ENCODE measurements at regions not wholly inside any gene's neighbourhood (a gene's known extent, or its start where the extent isn't known, plus 50 kb on each side); places are given as distances from the start of the nearest gene placed in this dataset.

GRCh38 chrX:106451933-106452332 is 159.8 kb upstream of the RADX start:
- no peak overlapping the region for H3K4me2 ChIP-seq (ENCODE audit: low read length)
- no peaks in the 10 kb centered on the region for H3K9me3 ChIP-seq (ENCODE audit: low read length)
- H3K36me3 ChIP-seq (ENCODE audit: insufficient read depth, low read length), result no peaks in the 10 kb centered on the region
- DNase-seq (ENCODE audit: low spot score), result no peak
- POLR2A ChIA-PET, result no interaction called here
- no peaks in the 10 kb centered on the region for H3K4me1 ChIP-seq (ENCODE audit: insufficient read depth, low read length, poor library complexity, severe bottlenecking)
- BruUV-seq (replicated peaks), result no TSS peak
- no peak for TF ChIP-seq CTCF (conservative IDR thresholded peaks at IDR 0.05; ENCODE audit: low read length)
- no peak for TF ChIP-seq EZH2phosphoT487 (IDR thresholded peaks at IDR 0.05; ENCODE audit: borderline replicate concordance, low read depth, low read length)
- no peak overlapping the region for H3K27ac ChIP-seq (ENCODE audit: low read depth, low read length, poor library complexity, severe bottlenecking)
- H2AFZ ChIP-seq (ENCODE audit: low read length), result no peak overlapping the region
- no peaks in the 10 kb centered on the region for H3K9me2 ChIP-seq (ENCODE audit: insufficient read depth, low read length)
- H3K4me3 ChIP-seq (ENCODE audit: low read depth, low read length, poor library complexity, severe bottlenecking), result no peak overlapping the region
- H4K20me1 ChIP-seq (ENCODE audit: insufficient read depth, low read length), result no peaks in the 10 kb centered on the region
- intact Hi-C loops (cut with micrococcal nuclease; ENCODE audit: unreplicated experiment), result no loop called here
- CTCF ChIA-PET (ENCODE audit: unreplicated experiment), result no interaction called here
- H3K79me2 ChIP-seq (ENCODE audit: insufficient read depth, low read depth, low read length), result no peaks in the 10 kb centered on the region

DNA sequence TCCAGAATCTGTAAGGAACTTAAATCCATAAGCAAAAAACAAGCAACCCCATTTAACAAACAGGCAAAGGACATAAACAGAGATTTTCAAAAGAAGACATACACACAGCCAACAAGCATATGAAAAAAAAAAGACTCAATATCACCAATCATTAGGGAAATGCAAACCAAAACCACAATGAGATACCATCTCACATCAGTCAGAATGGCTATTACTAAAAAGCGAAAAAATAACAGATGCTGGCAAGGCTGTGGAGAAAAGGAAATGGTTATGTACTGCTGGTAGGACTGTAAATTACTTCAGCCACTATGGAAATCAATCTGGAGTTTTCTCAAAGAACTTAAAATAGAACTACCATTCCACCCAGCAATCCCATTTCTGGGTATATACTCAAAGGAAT is 156.8 kb upstream of the RADX start:
- Histone ChIP-seq H3K9me2 (ENCODE audit: insufficient read depth, low read length) (no peaks in the 10 kb centered on the region), H3K9me3 (ENCODE audit: low read length) (no peaks in the 10 kb centered on the region), H4K20me1 (ENCODE audit: insufficient read depth, low read length) (no peaks in the 10 kb centered on the region), H3K4me1 (ENCODE audit: insufficient read depth, low read length, poor library complexity, severe bottlenecking) (no peaks in the 10 kb centered on the region), H3K36me3 (ENCODE audit: insufficient read depth, low read length) (no peaks in the 10 kb centered on the region), H3K27ac (ENCODE audit: low read depth, low read length, poor library complexity, severe bottlenecking) (no peak overlapping the region), H3K4me2 (ENCODE audit: low read length) (no peak overlapping the region), H3K79me2 (ENCODE audit: insufficient read depth, low read depth, low read length) (no peaks in the 10 kb centered on the region), H3K4me3 (ENCODE audit: low read depth, low read length, poor library complexity, severe bottlenecking) (no peak overlapping the region), H2AFZ (ENCODE audit: low read length) (no peak overlapping the region)
- POLR2A ChIA-PET, result no interaction called here
- BruUV-seq (replicated peaks), result no TSS peak
- no peak for TF ChIP-seq CTCF (conservative IDR thresholded peaks at IDR 0.05; ENCODE audit: low read length)
- no peak for TF ChIP-seq EZH2phosphoT487 (IDR thresholded peaks at IDR 0.05; ENCODE audit: borderline replicate concordance, low read depth, low read length)
- CTCF ChIA-PET (ENCODE audit: unreplicated experiment), result no interaction called here
- no peak for DNase-seq (ENCODE audit: low spot score)
- intact Hi-C loops (cut with micrococcal nuclease; ENCODE audit: unreplicated experiment), result no loop called here

DNA sequence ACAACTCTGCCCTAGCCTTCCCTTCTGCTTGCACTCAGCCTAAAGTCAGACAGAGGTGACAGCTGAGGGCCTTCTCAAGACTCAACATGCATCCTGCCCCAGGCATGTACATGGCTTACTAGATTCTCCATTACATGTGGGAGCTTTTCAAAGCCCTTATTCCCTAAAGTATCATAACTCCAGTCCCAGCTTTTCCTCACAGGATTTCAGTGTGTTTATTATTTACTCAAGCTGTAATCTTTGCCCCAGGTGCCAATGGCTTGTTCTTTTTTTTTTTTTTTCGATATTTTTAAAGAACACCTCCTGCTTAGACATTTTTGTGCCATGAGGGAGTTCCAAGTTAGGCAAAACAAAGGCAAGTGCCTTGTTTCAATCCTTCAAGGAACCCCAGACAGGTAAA is 154.0 kb upstream of the RADX start:
- intact Hi-C loops (cut with micrococcal nuclease; ENCODE audit: unreplicated experiment), result no loop called here
- H3K4me3 ChIP-seq (ENCODE audit: low read depth, low read length, poor library complexity, severe bottlenecking), result no peak overlapping the region
- POLR2A ChIA-PET, result no interaction called here
- no peak overlapping the region for H2AFZ ChIP-seq (ENCODE audit: low read length)
- BruUV-seq (replicated peaks), result no TSS peak
- no peaks in the 10 kb centered on the region for H3K36me3 ChIP-seq (ENCODE audit: insufficient read depth, low read length)
- DNase-seq (ENCODE audit: low spot score), result no peak
- no peaks in the 10 kb centered on the region for H4K20me1 ChIP-seq (ENCODE audit: insufficient read depth, low read length)
- H3K4me2 ChIP-seq (ENCODE audit: low read length), result no peak overlapping the region
- H3K9me2 ChIP-seq (ENCODE audit: insufficient read depth, low read length), result no peaks in the 10 kb centered on the region
- CTCF ChIA-PET (ENCODE audit: unreplicated experiment), result no interaction called here
- H3K4me1 ChIP-seq (ENCODE audit: insufficient read depth, low read length, poor library complexity, severe bottlenecking), result no peaks in the 10 kb centered on the region
- no peak overlapping the region for H3K27ac ChIP-seq (ENCODE audit: low read depth, low read length, poor library complexity, severe bottlenecking)
- no peak for TF ChIP-seq EZH2phosphoT487 (IDR thresholded peaks at IDR 0.05; ENCODE audit: borderline replicate concordance, low read depth, low read length)
- no peak for TF ChIP-seq CTCF (conservative IDR thresholded peaks at IDR 0.05; ENCODE audit: low read length)
- H3K9me3 ChIP-seq (ENCODE audit: low read length), result no peaks in the 10 kb centered on the region
- no peaks in the 10 kb centered on the region for H3K79me2 ChIP-seq (ENCODE audit: insufficient read depth, low read depth, low read length)
